Tibial nerve (tissue), 3 donors: ENCODE measurements at regions not wholly inside any gene's neighbourhood (a gene's known extent, or its start where the extent isn't known, plus 50 kb on each side); places are given as distances from the start of the nearest gene placed in this dataset.

ENCODE experiments used
- CTCF ChIP-seq, 5 experiments: fragments of 200-600 bp in 3 of 5; fragments of 450-650 bp in 2 of 5; sonication (generic) in 3 of 5; IDR thresholded peaks; one replicate each; pipeline ENCODE4 v1.5.1; 2016 to 2019; ENCODE audit warnings: antibody characterized with exemption in 5 of 5, mild to moderate bottlenecking in 3 of 5, moderate library complexity in 2 of 5
- POLR2A ChIP-seq, 2 donors: fragments of 450-650 bp; IDR thresholded peaks; one replicate each; pipeline ENCODE4 v1.6.1; 2017; ENCODE audit warnings: antibody characterized with exemption in 2 of 2, mild to moderate bottlenecking in 2 of 2, moderate library complexity in 2 of 2

GRCh38 chr20:4437131-4437530 lies 188.0 kb upstream of the ADRA1D start:
- no peak for TF ChIP-seq CTCF (IDR thresholded peaks at IDR 0.05)
- TF ChIP-seq POLR2A (IDR thresholded peaks at IDR 0.05): no peak
